AML-193 (cell line): ENCODE measurements at regions not wholly inside any gene's neighbourhood (a gene's known extent, or its start where the extent isn't known, plus 50 kb on each side); places are given as distances from the start of the nearest gene placed in this dataset.

Experiments used
- DNase-seq, 2 experiments: peaks; one replicate each; lab custom pipeline; 2025; lab: John Stamatoyannopoulos, UW

GRCh38 chr1:17978016-17978415, 129.6 kb upstream of the IGSF21 start:
- no peak for DNase-seq

- DNase-seq = no peak
Measured at GRCh38 chr1:17979815-17980214, 127.8 kb upstream of the IGSF21 start.

- DNase-seq = no peak
Measured at GRCh38 chr1:17982197-17982596, 125.4 kb upstream of the IGSF21 start.

GRCh38 chr1:17984583-17984982, 123.0 kb upstream of the IGSF21 start:
- DNase-seq = no peak

GRCh38 chr1:17986156-17986555, 121.4 kb upstream of the IGSF21 start:
- DNase-seq = no peak

GRCh38 chr1:17990401-17990800, 117.2 kb upstream of the IGSF21 start:
- no peak for DNase-seq

GRCh38 chr1:17991996-17992395, 115.6 kb upstream of the IGSF21 start:
- DNase-seq = no peak

GRCh38 chr1:17992800-17993199, 114.8 kb upstream of the IGSF21 start:
- DNase-seq = no peak

GRCh38 chr1:17994046-17994445, 113.6 kb upstream of the IGSF21 start:
- no peak for DNase-seq

GRCh38 chr1:17995480-17995879, 112.1 kb upstream of the IGSF21 start:
- no peak for DNase-seq

- DNase-seq = no peak
Measured at GRCh38 chr1:17998889-17999288, 108.7 kb upstream of the IGSF21 start.

- no peak for DNase-seq
Measured at GRCh38 chr1:17999884-18000283, 107.7 kb upstream of the IGSF21 start.

GRCh38 chr1:18001725-18002124, 105.9 kb upstream of the IGSF21 start:
- no peak for DNase-seq

GRCh38 chr1:18004278-18004677, 103.3 kb upstream of the IGSF21 start:
- DNase-seq = no peak

- no peak for DNase-seq
Measured at GRCh38 chr1:18005238-18005637, 102.4 kb upstream of the IGSF21 start.

- no peak for DNase-seq
Measured at GRCh38 chr1:18007391-18008041, 100.1 kb upstream of the IGSF21 start.

GRCh38 chr1:18008081-18008480, 99.5 kb upstream of the IGSF21 start:
- no peak for DNase-seq

- DNase-seq = no peak
Measured at GRCh38 chr1:18009055-18009454, 98.5 kb upstream of the IGSF21 start.

- DNase-seq = no peak
Measured at GRCh38 chr1:18009478-18009961, 98.1 kb upstream of the IGSF21 start.

GRCh38 chr1:18010408-18010807, 97.2 kb upstream of the IGSF21 start:
- no peak for DNase-seq

- DNase-seq = no peak
Measured at GRCh38 chr1:18010945-18011344, 96.7 kb upstream of the IGSF21 start.

- no peak for DNase-seq
Measured at GRCh38 chr1:18011703-18012102, 95.9 kb upstream of the IGSF21 start.

- no peak for DNase-seq
Measured at GRCh38 chr1:18012686-18013085, 94.9 kb upstream of the IGSF21 start.

- no peak for DNase-seq
Measured at GRCh38 chr1:18013216-18013615, 94.4 kb upstream of the IGSF21 start.
